ENCODE measurements at regions not wholly inside any gene's neighbourhood (a gene's known extent, or its start where the extent isn't known, plus 50 kb on each side); places are given as distances from the start of the nearest gene placed in this dataset.

DNA sequence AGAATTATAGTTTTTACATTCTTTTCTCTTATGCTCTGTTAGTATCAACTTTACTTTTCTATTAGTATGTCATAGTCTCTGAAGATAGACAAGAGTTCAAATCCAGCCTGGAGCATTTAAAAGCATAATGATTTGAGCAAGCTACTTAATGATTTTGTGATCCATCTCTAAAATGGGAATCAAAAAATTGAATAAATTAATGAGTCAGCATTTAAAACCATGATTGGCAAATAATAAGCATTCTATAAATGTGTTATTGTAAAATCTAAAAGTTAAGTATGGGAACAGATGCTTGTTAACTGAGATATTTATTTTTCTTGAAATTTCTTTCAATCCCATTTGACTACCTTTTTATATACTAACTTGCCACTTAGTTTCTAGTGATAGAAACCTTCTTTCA lies 391.6 kb downstream of the PCDH7 start:
- ChIA-PET POLR2A (ENCODE audit: low non-redundant PET) (no interaction called here), CTCF (no interaction called here)
- no TSS peak for BruUV-seq (replicated peaks)
- Histone ChIP-seq H3K9me3 (ENCODE audit: low read depth, low read length, poor library complexity, severe bottlenecking) (no peaks in the 10 kb centered on the region), H3K36me3 (ENCODE audit: insufficient read depth, low read length, poor library complexity, severe bottlenecking) (no peaks in the 10 kb centered on the region), H3K4me3 (ENCODE audit: low read depth, low read length, poor library complexity, severe bottlenecking) (no peak overlapping the region), H3K27me3 (replicated peaks; ENCODE audit: insufficient read depth, low read depth, low read length, poor library complexity) (no peaks in the 10 kb centered on the region), H3K27ac (ENCODE audit: low read depth, low read length, poor library complexity, severe bottlenecking) (no peak overlapping the region), H3K4me1 (ENCODE audit: insufficient read depth, low read length, poor library complexity, severe bottlenecking) (peaks cover 44% of the 10 kb centered on the region)
- intact Hi-C loops (cut with micrococcal nuclease; ENCODE audit: unreplicated experiment) = no loop called here
- no peak for DNase-seq (ENCODE audit: low spot score)
- no peak for TF ChIP-seq CTCF (conservative IDR thresholded peaks at IDR 0.05; ENCODE audit: low read depth, low read length)
- TF ChIP-seq EZH2 (IDR thresholded peaks at IDR 0.05; ENCODE audit: borderline replicate concordance, low read depth, low read length, poor library complexity, severe bottlenecking) = no peak

- no peak overlapping the region for H3K4me3 ChIP-seq (ENCODE audit: low read depth, low read length, poor library complexity, severe bottlenecking)
- intact Hi-C loops (cut with micrococcal nuclease; ENCODE audit: unreplicated experiment) = no loop called here
- H3K36me3 ChIP-seq (ENCODE audit: insufficient read depth, low read length, poor library complexity, severe bottlenecking) = no peaks in the 10 kb centered on the region
- peaks cover 21% of the 10 kb centered on the region for H3K4me1 ChIP-seq (ENCODE audit: insufficient read depth, low read length, poor library complexity, severe bottlenecking)
- DNase-seq (ENCODE audit: low spot score) = no peak
- TF ChIP-seq CTCF (conservative IDR thresholded peaks at IDR 0.05; ENCODE audit: low read depth, low read length) = no peak
- no peak for TF ChIP-seq EZH2 (IDR thresholded peaks at IDR 0.05; ENCODE audit: borderline replicate concordance, low read depth, low read length, poor library complexity, severe bottlenecking)
- H3K27me3 ChIP-seq (replicated peaks; ENCODE audit: insufficient read depth, low read depth, low read length, poor library complexity) = no peaks in the 10 kb centered on the region
- ChIA-PET CTCF (no interaction called here), POLR2A (ENCODE audit: low non-redundant PET) (no interaction called here)
- H3K27ac ChIP-seq (ENCODE audit: low read depth, low read length, poor library complexity, severe bottlenecking) = no peak overlapping the region
- no TSS peak for BruUV-seq (replicated peaks)
- H3K9me3 ChIP-seq (ENCODE audit: low read depth, low read length, poor library complexity, severe bottlenecking) = no peaks in the 10 kb centered on the region
These were observed 394.6 kb downstream of the PCDH7 start for GRCh38 chr4:31114816-31115215.

DNA sequence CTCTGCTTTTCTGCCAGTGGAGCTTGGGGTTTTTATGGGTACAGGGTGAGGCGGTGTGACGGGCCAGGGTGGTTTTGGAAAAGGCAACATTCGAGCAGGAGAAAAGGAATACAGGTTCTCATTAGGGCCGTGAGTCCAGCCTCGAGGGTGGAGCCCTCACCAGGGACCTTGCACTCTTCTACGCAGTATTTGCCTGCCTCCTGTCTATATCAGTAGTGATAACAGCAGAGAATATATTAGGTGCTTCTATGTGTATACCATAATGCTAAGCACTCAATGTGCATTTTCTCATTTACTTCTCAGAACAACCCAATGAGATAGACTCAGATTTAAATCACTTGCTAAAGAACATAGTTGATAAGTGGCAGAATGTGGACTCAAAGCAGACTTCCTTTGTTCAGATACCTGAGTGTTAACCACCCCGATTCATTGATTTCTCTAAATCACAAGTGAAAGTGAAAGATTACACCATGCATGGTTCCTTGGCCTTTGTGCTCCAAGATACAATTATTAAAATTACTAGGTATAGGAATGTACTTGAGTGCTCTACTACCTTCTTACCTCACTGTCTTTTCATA lies 403.9 kb downstream of the PCDH7 start:
- no peak for TF ChIP-seq CTCF (conservative IDR thresholded peaks at IDR 0.05; ENCODE audit: low read depth, low read length)
- no peak for TF ChIP-seq EZH2 (IDR thresholded peaks at IDR 0.05; ENCODE audit: borderline replicate concordance, low read depth, low read length, poor library complexity, severe bottlenecking)
- DNase-seq (ENCODE audit: low spot score) = no peak
- intact Hi-C loops (cut with micrococcal nuclease; ENCODE audit: unreplicated experiment) = no loop called here
- Histone ChIP-seq H3K9me3 (ENCODE audit: low read depth, low read length, poor library complexity, severe bottlenecking) (no peaks in the 10 kb centered on the region), H3K4me1 (ENCODE audit: insufficient read depth, low read length, poor library complexity, severe bottlenecking) (peaks cover 23% of the 10 kb centered on the region), H3K4me3 (ENCODE audit: low read depth, low read length, poor library complexity, severe bottlenecking) (no peak overlapping the region), H3K36me3 (ENCODE audit: insufficient read depth, low read length, poor library complexity, severe bottlenecking) (no peaks in the 10 kb centered on the region), H3K27ac (ENCODE audit: low read depth, low read length, poor library complexity, severe bottlenecking) (no peak overlapping the region), H3K27me3 (replicated peaks; ENCODE audit: insufficient read depth, low read depth, low read length, poor library complexity) (no peaks in the 10 kb centered on the region)
- BruUV-seq (replicated peaks) = no TSS peak
- ChIA-PET POLR2A (ENCODE audit: low non-redundant PET) (no interaction called here), CTCF (no interaction called here)
